Neural progenitor cell (in vitro differentiated cells): ENCODE measurements at regions not wholly inside any gene's neighbourhood (a gene's known extent, or its start where the extent isn't known, plus 50 kb on each side); places are given as distances from the start of the nearest gene placed in this dataset.

Experiments used
- EZH2 ChIP-seq: fragments of 200-600 bp; sonication (generic); IDR thresholded peaks from 2 replicates; pipeline ENCODE4 v1.6.1; 2017; ENCODE audit warnings: antibody characterized with exemption, mild to moderate bottlenecking, moderate library complexity
- EZH2phosphoT487 ChIP-seq: fragments of 200-600 bp; sonication (generic); IDR thresholded peaks from 2 replicates; pipeline ENCODE4 v1.6.1; 2017; ENCODE audit warnings: antibody characterized with exemption
- TF ChIP-seq, protein P1 (sequence below): fragments of 200-600 bp; sonication (generic); IDR thresholded peaks from 2 replicates; pipeline ENCODE4 v1.5.1; 2017; ENCODE audit warnings: antibody characterized with exemption, mild to moderate bottlenecking

DNA sequence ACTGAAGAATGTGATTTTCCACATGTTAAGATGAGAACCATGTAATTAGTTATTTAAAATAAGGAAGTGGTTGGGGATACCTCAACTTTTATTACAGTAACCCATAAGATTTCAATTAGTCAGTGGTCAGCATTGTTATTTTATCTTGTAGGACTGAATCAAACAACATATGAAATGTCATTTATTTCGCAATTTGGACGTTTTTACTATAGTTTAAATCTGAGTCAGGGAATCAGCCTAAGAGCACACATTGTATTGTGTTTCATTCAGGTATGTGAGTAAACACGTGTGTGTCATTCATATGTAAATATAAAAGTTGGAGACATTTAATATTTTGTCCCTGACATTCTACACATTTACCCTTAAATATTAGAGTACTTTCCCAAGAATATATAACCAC is 1418.7 kb downstream of the GRIK2 start:
- TF ChIP-seq, protein P1, sequence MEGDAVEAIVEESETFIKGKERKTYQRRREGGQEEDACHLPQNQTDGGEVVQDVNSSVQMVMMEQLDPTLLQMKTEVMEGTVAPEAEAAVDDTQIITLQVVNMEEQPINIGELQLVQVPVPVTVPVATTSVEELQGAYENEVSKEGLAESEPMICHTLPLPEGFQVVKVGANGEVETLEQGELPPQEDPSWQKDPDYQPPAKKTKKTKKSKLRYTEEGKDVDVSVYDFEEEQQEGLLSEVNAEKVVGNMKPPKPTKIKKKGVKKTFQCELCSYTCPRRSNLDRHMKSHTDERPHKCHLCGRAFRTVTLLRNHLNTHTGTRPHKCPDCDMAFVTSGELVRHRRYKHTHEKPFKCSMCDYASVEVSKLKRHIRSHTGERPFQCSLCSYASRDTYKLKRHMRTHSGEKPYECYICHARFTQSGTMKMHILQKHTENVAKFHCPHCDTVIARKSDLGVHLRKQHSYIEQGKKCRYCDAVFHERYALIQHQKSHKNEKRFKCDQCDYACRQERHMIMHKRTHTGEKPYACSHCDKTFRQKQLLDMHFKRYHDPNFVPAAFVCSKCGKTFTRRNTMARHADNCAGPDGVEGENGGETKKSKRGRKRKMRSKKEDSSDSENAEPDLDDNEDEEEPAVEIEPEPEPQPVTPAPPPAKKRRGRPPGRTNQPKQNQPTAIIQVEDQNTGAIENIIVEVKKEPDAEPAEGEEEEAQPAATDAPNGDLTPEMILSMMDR: no peak
- TF ChIP-seq EZH2phosphoT487 (no peak), EZH2 (no peak)
